A673 (cell line): ENCODE measurements at regions not wholly inside any gene's neighbourhood (a gene's known extent, or its start where the extent isn't known, plus 50 kb on each side); places are given as distances from the start of the nearest gene placed in this dataset.

Experiments used
- BruUV-seq: library from RNA; stranded (reverse); fragments of 400-500 nt; replicated peaks from 2 replicates; lab custom pipeline; 2021; lab: Mats Ljungman, UMichigan
- CTCF ChIA-PET: fragments of 300-600 bp; sonication (Branson Sonifier 250); formaldehyde crosslinking; loops from one replicate; lab custom pipeline; 2022; ENCODE audit warnings: antibody characterized with exemption; lab: Charles Lee
- POLR2A ChIA-PET: fragments of 300-600 bp; sonication (Branson Sonifier 250); formaldehyde crosslinking; loops from one replicate; lab custom pipeline; 2022; ENCODE audit warnings: antibody characterized with exemption; ENCODE audit not compliant: low non-redundant PET; lab: Charles Lee
- DNase-seq: peaks from one replicate; pipeline ENCODE4 v3.0.0-alpha.2; 2015; ENCODE audit warnings: low spot score
- H3K27ac ChIP-seq: fragments of 200-600 bp; sonication (generic); 2 replicates; pipeline ENCODE4 v1.5.1; 2016; ENCODE audit warnings: mixed run types, low read depth, mild to moderate bottlenecking, mixed read lengths, antibody characterized with exemption, low read length; ENCODE audit not compliant: poor library complexity, severe bottlenecking
- H3K27me3 ChIP-seq: fragments of 200-600 bp; sonication (generic); replicated peaks from 2 replicates; pipeline ENCODE4 v1.6.1; 2017; ENCODE audit warnings: mixed run types, low read depth, mild to moderate bottlenecking, mixed read lengths, antibody characterized with exemption, low read length; ENCODE audit not compliant: insufficient read depth, poor library complexity
- H3K36me3 ChIP-seq: fragments of 200-600 bp; sonication (generic); 2 replicates; pipeline ENCODE4 v1.6.1; 2016; ENCODE audit warnings: mixed run types, mild to moderate bottlenecking, mixed read lengths, antibody characterized with exemption, low read length; ENCODE audit not compliant: insufficient read depth, poor library complexity, severe bottlenecking
- H3K4me1 ChIP-seq: fragments of 200-600 bp; sonication (generic); 2 replicates; pipeline ENCODE4 v1.6.1; 2017; ENCODE audit warnings: mixed run types, mild to moderate bottlenecking, mixed read lengths, antibody characterized with exemption, low read length; ENCODE audit not compliant: insufficient read depth, poor library complexity, severe bottlenecking
- H3K4me3 ChIP-seq: fragments of 200-600 bp; sonication (generic); 2 replicates; pipeline ENCODE4 v1.5.1; 2016; ENCODE audit warnings: low read depth, mixed run types, mild to moderate bottlenecking, mixed read lengths, low read length; ENCODE audit not compliant: poor library complexity, severe bottlenecking
- H3K9me3 ChIP-seq: fragments of 200-600 bp; sonication (generic); 2 replicates; pipeline ENCODE4 v1.6.1; 2016; ENCODE audit warnings: mixed run types, low read depth, mild to moderate bottlenecking, mixed read lengths, antibody characterized with exemption, low read length; ENCODE audit not compliant: poor library complexity, severe bottlenecking
- EZH2 ChIP-seq: fragments of 200-600 bp; sonication (generic); IDR thresholded peaks from 2 replicates; pipeline ENCODE4 v1.6.1; 2017; ENCODE audit warnings: borderline replicate concordance, low read depth, mild to moderate bottlenecking, mixed read lengths, antibody characterized with exemption, low read length; ENCODE audit not compliant: poor library complexity, severe bottlenecking
- intact Hi-C: fragments of 100-400 bp; cut with micrococcal nuclease; formaldehyde crosslinking; loops from one replicate; pipeline ENCODE4 v1.10.0; 2022; ENCODE audit not compliant: unreplicated experiment
- TF ChIP-seq, protein P1 (sequence below): fragments of 300-800, 200-600 bp; sonication (generic); conservative IDR thresholded peaks from 2 replicates; pipeline ENCODE4 v1.5.1; 2017; ENCODE audit warnings: low read depth, mild to moderate bottlenecking, antibody characterized with exemption, low read length, moderate library complexity, mixed read lengths

DNA sequence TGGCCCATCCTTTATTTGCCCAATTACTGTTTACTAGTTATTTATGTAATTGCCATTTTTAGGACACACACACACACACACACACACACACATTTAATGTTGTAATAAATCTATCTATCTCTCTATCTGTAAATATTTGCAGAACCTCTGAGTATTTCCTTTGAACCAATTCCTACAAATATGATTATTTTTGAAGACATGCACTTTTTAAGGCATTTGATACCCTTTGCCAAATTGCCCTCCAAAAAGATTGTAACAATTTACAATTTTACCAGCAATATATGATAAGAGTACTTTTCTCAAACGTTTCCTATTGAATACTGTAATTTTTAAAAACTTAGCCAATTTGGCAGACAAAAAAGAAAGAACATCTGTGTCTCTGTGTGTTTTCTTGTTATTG, 143.8 kb upstream of the FOXF1 start:
- Histone ChIP-seq H3K4me1 (no peaks in the 10 kb centered on the region), H3K36me3 (no peaks in the 10 kb centered on the region), H3K4me3 (no peak overlapping the region), H3K27ac (no peak overlapping the region), H3K27me3 (peaks cover 73% of the 10 kb centered on the region), H3K9me3 (no peaks in the 10 kb centered on the region)
- TF ChIP-seq, protein P1, sequence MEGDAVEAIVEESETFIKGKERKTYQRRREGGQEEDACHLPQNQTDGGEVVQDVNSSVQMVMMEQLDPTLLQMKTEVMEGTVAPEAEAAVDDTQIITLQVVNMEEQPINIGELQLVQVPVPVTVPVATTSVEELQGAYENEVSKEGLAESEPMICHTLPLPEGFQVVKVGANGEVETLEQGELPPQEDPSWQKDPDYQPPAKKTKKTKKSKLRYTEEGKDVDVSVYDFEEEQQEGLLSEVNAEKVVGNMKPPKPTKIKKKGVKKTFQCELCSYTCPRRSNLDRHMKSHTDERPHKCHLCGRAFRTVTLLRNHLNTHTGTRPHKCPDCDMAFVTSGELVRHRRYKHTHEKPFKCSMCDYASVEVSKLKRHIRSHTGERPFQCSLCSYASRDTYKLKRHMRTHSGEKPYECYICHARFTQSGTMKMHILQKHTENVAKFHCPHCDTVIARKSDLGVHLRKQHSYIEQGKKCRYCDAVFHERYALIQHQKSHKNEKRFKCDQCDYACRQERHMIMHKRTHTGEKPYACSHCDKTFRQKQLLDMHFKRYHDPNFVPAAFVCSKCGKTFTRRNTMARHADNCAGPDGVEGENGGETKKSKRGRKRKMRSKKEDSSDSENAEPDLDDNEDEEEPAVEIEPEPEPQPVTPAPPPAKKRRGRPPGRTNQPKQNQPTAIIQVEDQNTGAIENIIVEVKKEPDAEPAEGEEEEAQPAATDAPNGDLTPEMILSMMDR, result no peak
- no peak for TF ChIP-seq EZH2
- no TSS peak for BruUV-seq
- no peak for DNase-seq
- intact Hi-C loops, result no loop called here
- CTCF ChIA-PET, result no interaction called here
- POLR2A ChIA-PET, result no interaction called here

DNA sequence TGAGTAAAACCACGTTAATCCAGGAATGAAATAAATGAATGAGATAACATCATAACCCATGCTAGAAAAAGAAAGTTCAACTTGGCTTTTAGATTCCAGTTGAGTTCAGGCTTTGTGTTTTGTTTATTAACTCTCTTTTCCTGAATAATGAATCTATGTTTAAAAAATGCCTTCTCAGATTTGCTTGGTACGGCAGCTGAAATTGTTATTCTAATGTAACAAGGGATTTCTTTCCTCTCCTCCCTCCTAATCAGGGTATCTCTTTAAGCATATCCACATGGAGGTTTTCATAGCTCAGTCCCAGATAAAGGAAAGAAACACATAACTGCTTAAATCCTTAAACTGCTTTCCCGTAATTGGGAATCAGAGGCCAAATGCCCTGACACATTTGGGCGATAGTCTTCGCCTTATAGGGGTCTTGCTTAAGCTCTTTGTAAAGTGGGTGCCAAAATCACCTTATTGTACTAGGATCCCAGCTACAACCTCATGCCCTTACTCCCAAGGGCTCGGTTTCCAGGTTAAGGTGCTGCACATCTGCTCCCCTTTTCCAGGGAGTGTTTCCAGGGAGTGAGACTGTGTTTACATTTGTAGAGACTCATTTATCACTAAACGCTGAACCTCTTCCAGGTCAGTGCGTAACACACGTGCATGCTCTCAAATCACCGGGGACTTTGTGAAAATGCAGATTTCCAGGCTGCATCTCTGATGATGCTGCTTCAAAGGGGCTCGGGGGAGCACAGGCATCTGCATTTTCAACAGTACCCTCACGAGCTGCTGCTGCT, 142.8 kb upstream of the FOXF1 start:
- intact Hi-C loops, result no loop called here
- H3K36me3 ChIP-seq, result no peaks in the 10 kb centered on the region
- peaks cover 64% of the 10 kb centered on the region for H3K27me3 ChIP-seq
- DNase-seq, result no peak
- ChIA-PET POLR2A (no interaction called here), CTCF (no interaction called here)
- H3K4me1 ChIP-seq, result no peaks in the 10 kb centered on the region
- H3K27ac ChIP-seq, result no peak overlapping the region
- no peak overlapping the region for H3K4me3 ChIP-seq
- TF ChIP-seq, protein P1, result no peak
- no peak for TF ChIP-seq EZH2
- no TSS peak for BruUV-seq
- H3K9me3 ChIP-seq, result no peaks in the 10 kb centered on the region

DNA sequence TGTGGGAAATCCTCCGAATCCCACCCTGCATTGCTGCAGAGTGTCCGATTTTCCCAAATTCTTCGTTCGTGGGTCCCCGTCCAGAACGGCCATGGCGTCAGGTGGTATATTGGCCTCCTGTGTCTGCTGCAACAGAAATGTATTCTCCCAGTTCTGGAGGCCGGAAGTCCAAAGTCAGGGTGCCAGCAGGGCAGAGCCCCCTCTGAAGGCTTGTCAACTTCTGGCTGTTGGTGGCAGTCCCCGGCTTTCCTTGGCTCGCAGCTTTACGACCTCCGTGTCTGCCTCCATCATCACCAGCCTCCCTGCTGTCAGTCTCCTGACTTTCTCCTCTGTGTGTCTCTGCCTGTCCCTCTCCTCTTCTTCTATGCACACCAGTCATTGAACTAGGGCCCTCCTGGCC, 142.1 kb upstream of the FOXF1 start:
- no peaks in the 10 kb centered on the region for H3K36me3 ChIP-seq
- peaks cover 57% of the 10 kb centered on the region for H3K27me3 ChIP-seq
- H3K9me3 ChIP-seq, result no peaks in the 10 kb centered on the region
- ChIA-PET POLR2A (no interaction called here), CTCF (no interaction called here)
- no peaks in the 10 kb centered on the region for H3K4me1 ChIP-seq
- TF ChIP-seq, protein P1, result no peak
- no peak for TF ChIP-seq EZH2
- BruUV-seq, result no TSS peak
- no peak overlapping the region for H3K4me3 ChIP-seq
- H3K27ac ChIP-seq, result no peak overlapping the region
- no peak for DNase-seq
- intact Hi-C loops, result no loop called here
